GM12878 (cell line): ENCODE measurements at regions not wholly inside any gene's neighbourhood (a gene's known extent, or its start where the extent isn't known, plus 50 kb on each side); places are given as distances from the start of the nearest gene placed in this dataset.

Experiments used
- MTA2 ChIP-seq: fragments of 450-650 bp; IDR thresholded peaks from 2 replicates; pipeline ENCODE4 v1.6.1; 2016; ENCODE audit warnings: low read depth, mild to moderate bottlenecking, moderate library complexity
- SP1 ChIP-seq: IDR thresholded peaks from one replicate; pipeline ENCODE4 v1.6.1; 2011; ENCODE audit warnings: low read depth, low read length
- TF ChIP-seq, protein P1 (sequence below): IDR thresholded peaks from 2 replicates; pipeline ENCODE4 v1.6.1; 2012; ENCODE audit warnings: mild to moderate bottlenecking, low read depth, low read length

DNA sequence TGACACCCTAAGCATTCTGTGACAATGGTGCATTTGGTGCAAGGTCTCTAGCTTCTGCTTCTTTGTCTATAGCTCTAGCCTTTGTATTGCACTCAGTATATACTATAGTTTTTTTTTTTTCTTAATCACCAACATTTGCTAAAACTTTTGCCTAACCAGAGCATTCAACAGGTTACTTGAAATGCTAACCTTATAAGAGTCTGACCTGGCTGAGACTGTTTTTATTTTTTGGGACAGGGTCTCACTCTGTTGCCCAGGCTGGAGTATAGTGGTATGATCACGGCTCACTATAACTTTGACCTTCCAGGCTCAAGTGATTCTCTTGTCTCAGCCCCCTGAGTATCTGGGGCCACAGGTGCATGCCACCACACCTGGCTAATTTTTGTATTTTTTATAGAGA, 92.4 kb downstream of the ZNF365 start:
- TF ChIP-seq SP1 = no peak
- TF ChIP-seq, protein P1, sequence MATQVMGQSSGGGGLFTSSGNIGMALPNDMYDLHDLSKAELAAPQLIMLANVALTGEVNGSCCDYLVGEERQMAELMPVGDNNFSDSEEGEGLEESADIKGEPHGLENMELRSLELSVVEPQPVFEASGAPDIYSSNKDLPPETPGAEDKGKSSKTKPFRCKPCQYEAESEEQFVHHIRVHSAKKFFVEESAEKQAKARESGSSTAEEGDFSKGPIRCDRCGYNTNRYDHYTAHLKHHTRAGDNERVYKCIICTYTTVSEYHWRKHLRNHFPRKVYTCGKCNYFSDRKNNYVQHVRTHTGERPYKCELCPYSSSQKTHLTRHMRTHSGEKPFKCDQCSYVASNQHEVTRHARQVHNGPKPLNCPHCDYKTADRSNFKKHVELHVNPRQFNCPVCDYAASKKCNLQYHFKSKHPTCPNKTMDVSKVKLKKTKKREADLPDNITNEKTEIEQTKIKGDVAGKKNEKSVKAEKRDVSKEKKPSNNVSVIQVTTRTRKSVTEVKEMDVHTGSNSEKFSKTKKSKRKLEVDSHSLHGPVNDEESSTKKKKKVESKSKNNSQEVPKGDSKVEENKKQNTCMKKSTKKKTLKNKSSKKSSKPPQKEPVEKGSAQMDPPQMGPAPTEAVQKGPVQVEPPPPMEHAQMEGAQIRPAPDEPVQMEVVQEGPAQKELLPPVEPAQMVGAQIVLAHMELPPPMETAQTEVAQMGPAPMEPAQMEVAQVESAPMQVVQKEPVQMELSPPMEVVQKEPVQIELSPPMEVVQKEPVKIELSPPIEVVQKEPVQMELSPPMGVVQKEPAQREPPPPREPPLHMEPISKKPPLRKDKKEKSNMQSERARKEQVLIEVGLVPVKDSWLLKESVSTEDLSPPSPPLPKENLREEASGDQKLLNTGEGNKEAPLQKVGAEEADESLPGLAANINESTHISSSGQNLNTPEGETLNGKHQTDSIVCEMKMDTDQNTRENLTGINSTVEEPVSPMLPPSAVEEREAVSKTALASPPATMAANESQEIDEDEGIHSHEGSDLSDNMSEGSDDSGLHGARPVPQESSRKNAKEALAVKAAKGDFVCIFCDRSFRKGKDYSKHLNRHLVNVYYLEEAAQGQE = no peak
- TF ChIP-seq MTA2 = no peak
